GM12878 (cell line): ENCODE measurements at regions not wholly inside any gene's neighbourhood (a gene's known extent, or its start where the extent isn't known, plus 50 kb on each side); places are given as distances from the start of the nearest gene placed in this dataset.

Experiments
- ATAC-seq: fragments of 200-7000 bp; cut with Tn5 transposase; 3 replicates; pipeline ENCODE4 v1.9.1; 2020; ENCODE audit warnings: mild to moderate bottlenecking, moderate library complexity
- BruUV-seq: library from RNA; stranded (reverse); fragments of 400-500 nt; replicated peaks from 2 replicates; lab custom pipeline; 2021; lab: Mats Ljungman, UMichigan
- CTCF ChIA-PET: fragments of 300-600 bp; sonication (Branson Sonifier 250); formaldehyde crosslinking; extraction: SDS; loops from one replicate; lab custom pipeline; 2021; ENCODE audit warnings: inconsistent platforms; lab: Yijun Ruan, JAX
- POLR2A ChIA-PET: fragments of 350-600 bp; formaldehyde crosslinking; extraction: SDS; loops from one replicate; lab custom pipeline; 2021; ENCODE audit warnings: inconsistent platforms; lab: Charles Lee
- RAD21 ChIA-PET: fragments of 300-600 bp; sonication (Branson Sonifier 250); formaldehyde crosslinking; loops from one replicate; lab custom pipeline; 2023; ENCODE audit warnings: antibody characterized with exemption; ENCODE audit not compliant: unreplicated experiment; lab: Charles Lee
- SMC1A ChIA-PET: fragments of 300-600 bp; sonication (Branson Sonifier 250); formaldehyde crosslinking; loops from one replicate; lab custom pipeline; 2023; ENCODE audit not compliant: unreplicated experiment, uncharacterized antibody; lab: Charles Lee
- DNase-seq: peaks from one replicate; pipeline ENCODE4 v3.0.0-alpha.2; 2011; ENCODE audit warnings: low read depth, low spot score
- FAIRE-seq: peaks from 3 replicates; lab custom pipeline; 2011; peaks lifted over from hg19 to GRCh38; lab: Jason Lieb, UNC
- H2AFZ ChIP-seq: 2 replicates; pipeline ENCODE4 v1.6.0; 2011; ENCODE audit warnings: low read depth, low read length, control low read depth; ENCODE audit not compliant: control insufficient read depth
- H3K27ac ChIP-seq: 2 replicates; pipeline ENCODE4 v1.5.1; 2011; ENCODE audit warnings: control low read depth; ENCODE audit not compliant: control insufficient read depth, insufficient read depth
- H3K27me3 ChIP-seq, 2 experiments: replicated peaks in 1 of 2; 2 replicates each; pipeline versions ENCODE4 v1.6.0 to v1.6.1; 2011; ENCODE audit warnings: low read length in 1 of 2; ENCODE audit not compliant: control insufficient read depth in 2 of 2, insufficient read depth in 2 of 2
- H3K36me3 ChIP-seq, 2 experiments: 2 replicates each; pipeline ENCODE4 v1.5.1; 2011; ENCODE audit warnings: low read length in 1 of 2; ENCODE audit not compliant: control insufficient read depth in 2 of 2, insufficient read depth in 2 of 2
- H3K4me1 ChIP-seq: 2 replicates; pipeline ENCODE4 v1.6.1; 2011; ENCODE audit warnings: mild to moderate bottlenecking, low read length, moderate library complexity, mixed read lengths; ENCODE audit not compliant: control insufficient read depth, insufficient read depth
- H3K4me2 ChIP-seq: 2 replicates; pipeline ENCODE4 v1.6.0; 2011; ENCODE audit warnings: control low read depth; ENCODE audit not compliant: control insufficient read depth, insufficient read depth
- H3K4me3 ChIP-seq: fragments of 200-600 bp; sonication (generic); 2 replicates; pipeline ENCODE4 v1.5.1; 2016
- H3K79me2 ChIP-seq: 2 replicates; pipeline ENCODE4 v1.6.0; 2011; ENCODE audit warnings: low read length; ENCODE audit not compliant: control insufficient read depth, insufficient read depth
- H3K9ac ChIP-seq: 2 replicates; pipeline ENCODE4 v1.8.0; 2011; ENCODE audit warnings: low read length, control low read depth, mixed read lengths; ENCODE audit not compliant: control insufficient read depth, insufficient read depth
- H3K9me3 ChIP-seq: replicated peaks from 3 replicates; pipeline ENCODE4 v1.5.1; 2011; ENCODE audit warnings: mild to moderate bottlenecking, low read length; ENCODE audit not compliant: control insufficient read depth, insufficient read depth
- H4K20me1 ChIP-seq: 2 replicates; pipeline ENCODE4 v1.6.0; 2011; ENCODE audit not compliant: control insufficient read depth, insufficient read depth
- BRCA1 ChIP-seq: IDR thresholded peaks from 2 replicates; pipeline ENCODE4 v1.6.1; 2011; ENCODE audit warnings: low read depth, low read length, improper control_type of control experiment
- CBX3 ChIP-seq: fragments of 200-600 bp; sonication (generic); IDR thresholded peaks from 2 replicates; pipeline ENCODE4 v1.6.1; 2016; ENCODE audit warnings: low read depth, borderline replicate concordance
- HDAC2 ChIP-seq: fragments of 200-600 bp; sonication (generic); IDR thresholded peaks from 2 replicates; pipeline ENCODE4 v1.6.1; 2017
- HDGF ChIP-seq: fragments of 450-650 bp; IDR thresholded peaks from 2 replicates; pipeline ENCODE4 v1.6.1; 2016; ENCODE audit warnings: antibody characterized with exemption
- KAT2A ChIP-seq: conservative IDR thresholded peaks from 2 replicates; pipeline ENCODE4 v1.6.1; 2011; ENCODE audit warnings: low read depth, low read length; ENCODE audit not compliant: control insufficient read depth
- KLF5 ChIP-seq: fragments of 450-650 bp; IDR thresholded peaks from 2 replicates; pipeline ENCODE4 v1.6.1; 2014; ENCODE audit warnings: mild to moderate bottlenecking; ENCODE audit not compliant: partially characterized antibody
- NFXL1 ChIP-seq: fragments of 450-650 bp; IDR thresholded peaks from 2 replicates; pipeline ENCODE4 v1.6.1; 2017; ENCODE audit warnings: antibody characterized with exemption, mild to moderate bottlenecking, borderline replicate concordance
- NFYB ChIP-seq: IDR thresholded peaks from 2 replicates; pipeline ENCODE4 v1.6.1; 2011; ENCODE audit warnings: low read depth, mild to moderate bottlenecking, low read length, improper control_type of control experiment, moderate library complexity; ENCODE audit not compliant: insufficient read depth
- NR2F1 ChIP-seq: fragments of 450-650 bp; conservative IDR thresholded peaks from 2 replicates; pipeline ENCODE4 v1.6.1; 2017; ENCODE audit warnings: mild to moderate bottlenecking
- PAX5 ChIP-seq: IDR thresholded peaks from 2 replicates; pipeline ENCODE4 v1.6.1; 2011; ENCODE audit warnings: low read depth, low read length, borderline replicate concordance
- SIX5 ChIP-seq: IDR thresholded peaks from 2 replicates; pipeline ENCODE4 v1.6.1; 2011; ENCODE audit warnings: mild to moderate bottlenecking, low read depth, low read length, moderate library complexity; ENCODE audit not compliant: severe bottlenecking
- SUPT20H ChIP-seq: IDR thresholded peaks from 2 replicates; pipeline ENCODE4 v1.6.1; 2011; ENCODE audit warnings: low read depth, mild to moderate bottlenecking, low read length, moderate library complexity, borderline replicate concordance; ENCODE audit not compliant: control insufficient read depth
- ZNF274 ChIP-seq: IDR thresholded peaks from one replicate; pipeline ENCODE4 v1.8.0; 2011; ENCODE audit not compliant: insufficient read length, insufficient read depth
- WGBS: methylation state at CpG from one replicate; pipeline ENCODE4 v1.1.6; 2016; ENCODE audit warnings: low lambda C conversion rate; ENCODE audit not compliant: insufficient replicate concordance, insufficient coverage; ENCODE audit errors: missing lambda C conversion rate; 5-methylcytosine and 5-hydroxymethylcytosine counted together
- in situ Hi-C: fragments of 300-500 bp; cut with MboI; formaldehyde crosslinking; loops from 9 replicates; pipeline ENCODE4 v1.14.3; 2018; ENCODE audit warnings: mixed read lengths
- intact Hi-C: fragments of 100-400 bp; cut with micrococcal nuclease; formaldehyde crosslinking; loops from one replicate; pipeline ENCODE4 v1.14.2; 2022; ENCODE audit not compliant: unreplicated experiment
- TF ChIP-seq, protein P1 (sequence below): fragments of 450-650 bp; formaldehyde crosslinking; IDR thresholded peaks from 2 replicates; pipeline ENCODE4 v1.5.0; 2022; ENCODE audit warnings: mild to moderate bottlenecking, missing genetic modification characterization
- TF ChIP-seq, protein P2 (sequence below): fragments of 450-650 bp; conservative IDR thresholded peaks from 2 replicates; pipeline ENCODE4 v1.6.1; 2017; ENCODE audit warnings: mild to moderate bottlenecking, moderate library complexity
- TF ChIP-seq, protein P3 (sequence below): IDR thresholded peaks from 2 replicates; pipeline ENCODE4 v1.6.1; 2011; ENCODE audit warnings: low read depth, low read length, improper control_type of control experiment, borderline replicate concordance

GRCh38 chr7:85237721-85238120, 50.9 kb upstream of the SEMA3D start:
- H3K36me3 ChIP-seq = no peaks in the 10 kb centered on the region
- no peak overlapping the region for H3K9ac ChIP-seq
- DNase-seq = no peak
- CTCF ChIA-PET = no interaction called here
- no peak overlapping the region for H3K27ac ChIP-seq
- in situ Hi-C loops = no loop called here
- no peaks in the 10 kb centered on the region for H3K27me3 ChIP-seq
- TF ChIP-seq, protein P1, sequence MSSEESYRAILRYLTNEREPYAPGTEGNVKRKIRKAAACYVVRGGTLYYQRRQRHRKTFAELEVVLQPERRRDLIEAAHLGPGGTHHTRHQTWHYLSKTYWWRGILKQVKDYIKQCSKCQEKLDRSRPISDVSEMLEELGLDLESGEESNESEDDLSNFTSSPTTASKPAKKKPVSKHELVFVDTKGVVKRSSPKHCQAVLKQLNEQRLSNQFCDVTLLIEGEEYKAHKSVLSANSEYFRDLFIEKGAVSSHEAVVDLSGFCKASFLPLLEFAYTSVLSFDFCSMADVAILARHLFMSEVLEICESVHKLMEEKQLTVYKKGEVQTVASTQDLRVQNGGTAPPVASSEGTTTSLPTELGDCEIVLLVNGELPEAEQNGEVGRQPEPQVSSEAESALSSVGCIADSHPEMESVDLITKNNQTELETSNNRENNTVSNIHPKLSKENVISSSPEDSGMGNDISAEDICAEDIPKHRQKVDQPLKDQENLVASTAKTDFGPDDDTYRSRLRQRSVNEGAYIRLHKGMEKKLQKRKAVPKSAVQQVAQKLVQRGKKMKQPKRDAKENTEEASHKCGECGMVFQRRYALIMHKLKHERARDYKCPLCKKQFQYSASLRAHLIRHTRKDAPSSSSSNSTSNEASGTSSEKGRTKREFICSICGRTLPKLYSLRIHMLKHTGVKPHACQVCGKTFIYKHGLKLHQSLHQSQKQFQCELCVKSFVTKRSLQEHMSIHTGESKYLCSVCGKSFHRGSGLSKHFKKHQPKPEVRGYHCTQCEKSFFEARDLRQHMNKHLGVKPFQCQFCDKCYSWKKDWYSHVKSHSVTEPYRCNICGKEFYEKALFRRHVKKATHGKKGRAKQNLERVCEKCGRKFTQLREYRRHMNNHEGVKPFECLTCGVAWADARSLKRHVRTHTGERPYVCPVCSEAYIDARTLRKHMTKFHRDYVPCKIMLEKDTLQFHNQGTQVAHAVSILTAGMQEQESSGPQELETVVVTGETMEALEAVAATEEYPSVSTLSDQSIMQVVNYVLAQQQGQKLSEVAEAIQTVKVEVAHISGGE = no peak
- TF ChIP-seq HDGF (no peak), BRCA1 (no peak), KAT2A (no peak), NFYB (no peak), NR2F1 (no peak), KLF5 (no peak), ZNF274 (no peak), NFXL1 (no peak), PAX5 (no peak), SUPT20H (no peak), HDAC2 (no peak), SIX5 (no peak), CBX3 (no peak)
- TF ChIP-seq, protein P2, sequence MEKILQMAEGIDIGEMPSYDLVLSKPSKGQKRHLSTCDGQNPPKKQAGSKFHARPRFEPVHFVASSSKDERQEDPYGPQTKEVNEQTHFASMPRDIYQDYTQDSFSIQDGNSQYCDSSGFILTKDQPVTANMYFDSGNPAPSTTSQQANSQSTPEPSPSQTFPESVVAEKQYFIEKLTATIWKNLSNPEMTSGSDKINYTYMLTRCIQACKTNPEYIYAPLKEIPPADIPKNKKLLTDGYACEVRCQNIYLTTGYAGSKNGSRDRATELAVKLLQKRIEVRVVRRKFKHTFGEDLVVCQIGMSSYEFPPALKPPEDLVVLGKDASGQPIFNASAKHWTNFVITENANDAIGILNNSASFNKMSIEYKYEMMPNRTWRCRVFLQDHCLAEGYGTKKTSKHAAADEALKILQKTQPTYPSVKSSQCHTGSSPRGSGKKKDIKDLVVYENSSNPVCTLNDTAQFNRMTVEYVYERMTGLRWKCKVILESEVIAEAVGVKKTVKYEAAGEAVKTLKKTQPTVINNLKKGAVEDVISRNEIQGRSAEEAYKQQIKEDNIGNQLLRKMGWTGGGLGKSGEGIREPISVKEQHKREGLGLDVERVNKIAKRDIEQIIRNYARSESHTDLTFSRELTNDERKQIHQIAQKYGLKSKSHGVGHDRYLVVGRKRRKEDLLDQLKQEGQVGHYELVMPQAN = no peak
- TF ChIP-seq, protein P3, sequence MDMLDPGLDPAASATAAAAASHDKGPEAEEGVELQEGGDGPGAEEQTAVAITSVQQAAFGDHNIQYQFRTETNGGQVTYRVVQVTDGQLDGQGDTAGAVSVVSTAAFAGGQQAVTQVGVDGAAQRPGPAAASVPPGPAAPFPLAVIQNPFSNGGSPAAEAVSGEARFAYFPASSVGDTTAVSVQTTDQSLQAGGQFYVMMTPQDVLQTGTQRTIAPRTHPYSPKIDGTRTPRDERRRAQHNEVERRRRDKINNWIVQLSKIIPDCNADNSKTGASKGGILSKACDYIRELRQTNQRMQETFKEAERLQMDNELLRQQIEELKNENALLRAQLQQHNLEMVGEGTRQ = no peak
- TF ChIP-seq, all 136 proteins: peak for 0
- ATAC-seq = no peak
- SMC1A ChIA-PET = no interaction called here
- POLR2A ChIA-PET = no interaction called here
- Histone ChIP-seq H3K4me3 (no peak overlapping the region), H2AFZ (no peak overlapping the region), H3K4me2 (no peak overlapping the region), H3K79me2 (no peaks in the 10 kb centered on the region), H4K20me1 (no peaks in the 10 kb centered on the region), H3K9me3 (no peaks in the 10 kb centered on the region), H3K4me1 (no peaks in the 10 kb centered on the region)
- intact Hi-C loops = no loop called here
- BruUV-seq = no TSS peak
- 10% methylated on average over 4 of the region's 4 CpGs for WGBS
- RAD21 ChIA-PET = no interaction called here
- no peak for FAIRE-seq
